ENCODE measurements at regions not wholly inside any gene's neighbourhood (a gene's known extent, or its start where the extent isn't known, plus 50 kb on each side); places are given as distances from the start of the nearest gene placed in this dataset.

DNA sequence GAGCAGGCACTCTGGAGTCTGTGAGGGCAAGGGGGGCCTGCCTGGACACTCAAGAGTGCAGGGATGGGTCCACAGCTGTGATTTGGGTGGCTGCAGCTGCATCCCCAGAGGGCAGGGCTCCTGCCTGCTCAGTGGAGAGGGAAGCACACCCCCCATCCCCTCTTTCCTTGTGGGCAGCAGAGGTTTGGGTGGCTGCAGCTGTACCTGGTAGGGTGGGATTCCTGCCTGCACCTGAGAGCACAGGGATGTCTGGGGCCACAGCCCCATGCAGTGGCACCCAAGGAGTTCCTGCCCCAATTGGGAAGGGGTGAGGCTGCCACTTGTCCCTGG, 605.4 kb upstream of the FAM174A start:
- FAIRE-seq (no peak), DNase-seq (ENCODE audit: low read depth in 1 of 2, low spot score in 2 of 2) (no peak)
- H2BK5ac ChIP-seq (ENCODE audit: low read depth, low read length) = no peak overlapping the region
- no peak overlapping the region for H3K4me2 ChIP-seq (ENCODE audit: insufficient read depth in 1 of 2, low read depth in 2 of 2, low read length in 2 of 2)
- no peak overlapping the region for H3K4me3 ChIP-seq (ENCODE audit: extremely low read depth in 1 of 4, insufficient read depth in 2 of 4, low read depth in 3 of 4, low read length in 4 of 4)
- H4K5ac ChIP-seq (ENCODE audit: insufficient read length, low read depth, low read length) = no peak overlapping the region
- H3K79me2 ChIP-seq (ENCODE audit: control insufficient read depth in 1 of 2, insufficient read depth in 2 of 2, low read length in 2 of 2) = no peaks in the 10 kb centered on the region
- no peaks in the 10 kb centered on the region for H3K27me3 ChIP-seq (replicated peaks in 1 of 4; ENCODE audit: control insufficient read depth in 3 of 4, extremely low read depth in 1 of 4, insufficient read depth in 3 of 4, low read length in 3 of 4)
- no peak for TF ChIP-seq JUND (IDR thresholded peaks at IDR 0.05; ENCODE audit: low read length)
- no peak for TF ChIP-seq RXRA (IDR thresholded peaks at IDR 0.05; ENCODE audit: insufficient read depth, low read depth, low read length)
- TF ChIP-seq FOSL1 (IDR thresholded peaks at IDR 0.05; ENCODE audit: insufficient read depth, low read depth, low read length) = no peak
- TF ChIP-seq BCL11A (IDR thresholded peaks at IDR 0.05; ENCODE audit: low read depth in 2 of 2, low read length in 2 of 2) = no peak
- TF ChIP-seq YY1 (IDR thresholded peaks at IDR 0.05; ENCODE audit: low read depth, low read length) = no peak
- no peak for TF ChIP-seq SIX5 (IDR thresholded peaks at IDR 0.05; ENCODE audit: low read depth, low read length)
- no peak for TF ChIP-seq SP2 (IDR thresholded peaks at IDR 0.05; ENCODE audit: low read length)
- no peak for TF ChIP-seq SRF (IDR thresholded peaks at IDR 0.05; ENCODE audit: low read depth, low read length)
- no peak for TF ChIP-seq GABPA (IDR thresholded peaks at IDR 0.05; ENCODE audit: borderline replicate concordance, insufficient read depth, low read length)
- no peak for TF ChIP-seq POU5F1 (IDR thresholded peaks at IDR 0.05; ENCODE audit: low read depth, low read length)
- TF ChIP-seq KDM1A (IDR thresholded peaks at IDR 0.05; ENCODE audit: borderline replicate concordance, low read length) = no peak
- TF ChIP-seq, protein P1, sequence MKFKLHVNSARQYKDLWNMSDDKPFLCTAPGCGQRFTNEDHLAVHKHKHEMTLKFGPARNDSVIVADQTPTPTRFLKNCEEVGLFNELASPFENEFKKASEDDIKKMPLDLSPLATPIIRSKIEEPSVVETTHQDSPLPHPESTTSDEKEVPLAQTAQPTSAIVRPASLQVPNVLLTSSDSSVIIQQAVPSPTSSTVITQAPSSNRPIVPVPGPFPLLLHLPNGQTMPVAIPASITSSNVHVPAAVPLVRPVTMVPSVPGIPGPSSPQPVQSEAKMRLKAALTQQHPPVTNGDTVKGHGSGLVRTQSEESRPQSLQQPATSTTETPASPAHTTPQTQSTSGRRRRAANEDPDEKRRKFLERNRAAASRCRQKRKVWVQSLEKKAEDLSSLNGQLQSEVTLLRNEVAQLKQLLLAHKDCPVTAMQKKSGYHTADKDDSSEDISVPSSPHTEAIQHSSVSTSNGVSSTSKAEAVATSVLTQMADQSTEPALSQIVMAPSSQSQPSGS (IDR thresholded peaks at IDR 0.05; ENCODE audit: low read length) = no peak
- H2BK20ac ChIP-seq (ENCODE audit: low read length) = no peak overlapping the region
- ChIA-PET POLR2A (ENCODE audit: partially characterized antibody) (no interaction called here), CTCF (ENCODE audit: partially characterized antibody) (interaction anchor here (0.6 kb wide), 1 partner anchor 14 kb away, joined by 3 read pairs; no protein-coding TSS in a partner anchor)
- H2BK12ac ChIP-seq (ENCODE audit: low read depth, low read length) = no peak overlapping the region
- H3K27ac ChIP-seq (ENCODE audit: low read depth, low read length) = no peak overlapping the region
- no peak overlapping the region for H3K9ac ChIP-seq (replicated peaks in 1 of 4; ENCODE audit: extremely low read depth in 1 of 4, low read depth in 3 of 4, low read length in 3 of 4)
- H3K9me3 ChIP-seq (ENCODE audit: insufficient read depth in 2 of 2, low read depth in 1 of 2, low read length in 1 of 2) = peaks cover 0 to 12% of the 10 kb centered on the region in 2 experiments; a peak in 1 of 4 replicates
- 0 out of 2 replicates have a peak overlapping the region, but pooled peaks have one; percentile 51 for H4K8ac ChIP-seq (ENCODE audit: extremely low read depth, insufficient read depth, low read length)
- H4K20me1 ChIP-seq (replicated peaks in 1 of 2; ENCODE audit: control insufficient read depth in 1 of 2, insufficient read depth in 2 of 2, low read length in 2 of 2) = no peaks in the 10 kb centered on the region
- no peak overlapping the region for H2AFZ ChIP-seq (ENCODE audit: low read length)
- no peak overlapping the region for H2AK5ac ChIP-seq (ENCODE audit: low read depth, low read length)
- no peaks in the 10 kb centered on the region for H3K23me2 ChIP-seq (ENCODE audit: low read depth, low read length)
- no peak overlapping the region for H3K14ac ChIP-seq (ENCODE audit: insufficient read length)
- no peak overlapping the region for H3K56ac ChIP-seq (replicated peaks; ENCODE audit: insufficient read length, low read depth, low read length)
- H3K4ac ChIP-seq (replicated peaks; ENCODE audit: insufficient read length, low read depth, low read length) = no peak overlapping the region
- no peak overlapping the region for H4K91ac ChIP-seq (replicated peaks; ENCODE audit: insufficient read length, low read length)
- H3K4me1 ChIP-seq (replicated peaks in 1 of 4; ENCODE audit: control insufficient read depth in 3 of 4, insufficient read depth in 4 of 4, low read length in 3 of 4) = no peaks in the 10 kb centered on the region
- no peaks in the 10 kb centered on the region for H3K36me3 ChIP-seq (ENCODE audit: control insufficient read depth in 2 of 4, insufficient read depth in 4 of 4, low read length in 3 of 4)
- no peaks in the 10 kb centered on the region for H3K79me1 ChIP-seq (ENCODE audit: low read depth, low read length)
- no peak overlapping the region for H2BK15ac ChIP-seq (ENCODE audit: low read length)
- H2BK120ac ChIP-seq (replicated peaks; ENCODE audit: low read depth, low read length) = no peak overlapping the region
- no peak overlapping the region for H3K23ac ChIP-seq (ENCODE audit: insufficient read length)
- no peak overlapping the region for H3K18ac ChIP-seq (ENCODE audit: extremely low read depth, low read length)

Measured in H1 (cell line).